ENCODE measurements at regions not wholly inside any gene's neighbourhood (a gene's known extent, or its start where the extent isn't known, plus 50 kb on each side); places are given as distances from the start of the nearest gene placed in this dataset.
A peak's percentile ranks its signal among the peaks of the same experiment; 100 is the strongest.

- DNase-seq (ENCODE audit: low read depth), result no peak
Measured at GRCh38 chr18:76566987-76567386, 71.9 kb upstream of the ZNF516 start.

GRCh38 chr18:76565238-76566173, 70.5 kb upstream of the ZNF516 start:
- TF ChIP-seq CTCF (conservative IDR thresholded peaks at IDR 0.05; ENCODE audit: low read length), result peak; percentile 15
- peak; percentile 98 for DNase-seq (ENCODE audit: low read depth)
- peak overlapping the region; percentile 67 for H3K4me3 ChIP-seq (ENCODE audit: low read length)

More at GRCh38 chr18:76566987-76567386, 71.9 kb upstream of the ZNF516 start:
- no peak for TF ChIP-seq CTCF (conservative IDR thresholded peaks at IDR 0.05; ENCODE audit: low read length)
- no peak overlapping the region for H3K4me3 ChIP-seq (ENCODE audit: low read length)

GRCh38 chr18:76564655-76565237, 69.7 kb upstream of the ZNF516 start:
- TF ChIP-seq CTCF (conservative IDR thresholded peaks at IDR 0.05; ENCODE audit: low read length), result no peak
- H3K4me3 ChIP-seq (ENCODE audit: low read length), result peak overlapping the region; percentile 24
- DNase-seq (ENCODE audit: low read depth), result peak; percentile 16

GRCh38 chr18:76564117-76564516, 69.1 kb upstream of the ZNF516 start:
- TF ChIP-seq CTCF (conservative IDR thresholded peaks at IDR 0.05; ENCODE audit: low read length), result no peak
- peak; percentile 54 for DNase-seq (ENCODE audit: low read depth)
- no peak overlapping the region for H3K4me3 ChIP-seq (ENCODE audit: low read length)

- no peak for DNase-seq (ENCODE audit: low read depth)
- TF ChIP-seq CTCF (conservative IDR thresholded peaks at IDR 0.05; ENCODE audit: low read length), result no peak
- no peak overlapping the region for H3K4me3 ChIP-seq (ENCODE audit: low read length)
Measured at GRCh38 chr18:76562286-76563122, 67.5 kb upstream of the ZNF516 start.

GRCh38 chr18:76558881-76559667, 64.0 kb upstream of the ZNF516 start:
- no peak for DNase-seq (ENCODE audit: low read depth)
- H3K4me3 ChIP-seq (ENCODE audit: low read length), result no peak overlapping the region
- TF ChIP-seq CTCF (conservative IDR thresholded peaks at IDR 0.05; ENCODE audit: low read length), result no peak

Measured in AG10803 (cell line).